Fibroblast of lung (primary cell): ENCODE measurements at regions not wholly inside any gene's neighbourhood (a gene's known extent, or its start where the extent isn't known, plus 50 kb on each side); places are given as distances from the start of the nearest gene placed in this dataset.

ENCODE experiments used
- DNase-seq, 2 donors: peaks; one replicate each; pipeline versions ENCODE4 v3.0.0 to v3.0.0-alpha.2; 2010; ENCODE audit warnings: low read depth in 2 of 2
- H2AFZ ChIP-seq: 2 replicates; pipeline ENCODE4 v1.5.1; 2012; ENCODE audit warnings: low read length, control low read depth, inconsistent platforms
- H3K27ac ChIP-seq: 2 replicates; pipeline ENCODE4 v1.5.1; 2011; ENCODE audit warnings: low read length, control low read depth; ENCODE audit not compliant: insufficient read depth
- H3K27me3 ChIP-seq: 2 replicates; pipeline ENCODE4 v1.5.1; 2011; ENCODE audit warnings: mild to moderate bottlenecking, low read length; ENCODE audit not compliant: control insufficient read depth, insufficient read depth
- H3K36me3 ChIP-seq: 2 replicates; pipeline ENCODE4 v1.5.1; 2011; ENCODE audit warnings: low read length; ENCODE audit not compliant: control insufficient read depth, insufficient read depth
- H3K4me1 ChIP-seq: 2 replicates; pipeline ENCODE4 v1.5.1; 2011; ENCODE audit warnings: low read length; ENCODE audit not compliant: control insufficient read depth, insufficient read depth; ENCODE audit errors: extremely low read depth
- H3K4me2 ChIP-seq: 2 replicates; pipeline ENCODE4 v1.5.1; 2011; ENCODE audit warnings: low read length, control low read depth; ENCODE audit not compliant: insufficient read depth; ENCODE audit errors: extremely low read depth
- H3K4me3 ChIP-seq, 4 experiments: fragments of 200-600 bp in 1 of 4; sonication (generic) in 1 of 4; replicated peaks in 1 of 4; 2 replicates each; pipeline ENCODE4 v1.5.1; 2011 to 2016; ENCODE audit warnings: low read length in 4 of 4, low read depth in 3 of 4, mild to moderate bottlenecking in 3 of 4, control low read depth in 2 of 4, inconsistent platforms in 1 of 4, mixed read lengths in 1 of 4; ENCODE audit not compliant: insufficient read depth in 1 of 4; ENCODE audit errors: control extremely low read depth in 1 of 4
- H3K79me2 ChIP-seq: 2 replicates; pipeline ENCODE4 v1.5.1; 2012; ENCODE audit warnings: mild to moderate bottlenecking, low read length, inconsistent platforms; ENCODE audit not compliant: control insufficient read depth, insufficient read depth
- H3K9ac ChIP-seq: 2 replicates; pipeline ENCODE4 v1.5.1; 2011; ENCODE audit warnings: mild to moderate bottlenecking, low read length, control low read depth; ENCODE audit not compliant: insufficient read depth
- H3K9me3 ChIP-seq: 2 replicates; pipeline ENCODE4 v1.5.1; 2012; ENCODE audit warnings: low read depth, low read length; ENCODE audit not compliant: control insufficient read depth, insufficient read depth
- H4K20me1 ChIP-seq: 2 replicates; pipeline ENCODE4 v1.5.1; 2011; ENCODE audit warnings: low read length; ENCODE audit not compliant: control insufficient read depth, insufficient read depth; ENCODE audit errors: extremely low read depth
- EZH2 ChIP-seq: IDR thresholded peaks from 2 replicates; pipeline ENCODE4 v1.5.1; 2012; ENCODE audit warnings: low read length, control low read depth, mild to moderate bottlenecking; ENCODE audit errors: missing control alignments
- TF ChIP-seq, protein P1 (sequence below), 2 donors: IDR thresholded peaks in 1 of 2; conservative IDR thresholded peaks in 1 of 2; 1 replicate in 1 of 2; 2 replicates in 1 of 2; pipeline ENCODE4 v1.5.1; 2011 to 2012; ENCODE audit warnings: low read length in 2 of 2, control low read depth in 1 of 2, inconsistent platforms in 1 of 2, low read depth in 1 of 2, mild to moderate bottlenecking in 1 of 2

DNA sequence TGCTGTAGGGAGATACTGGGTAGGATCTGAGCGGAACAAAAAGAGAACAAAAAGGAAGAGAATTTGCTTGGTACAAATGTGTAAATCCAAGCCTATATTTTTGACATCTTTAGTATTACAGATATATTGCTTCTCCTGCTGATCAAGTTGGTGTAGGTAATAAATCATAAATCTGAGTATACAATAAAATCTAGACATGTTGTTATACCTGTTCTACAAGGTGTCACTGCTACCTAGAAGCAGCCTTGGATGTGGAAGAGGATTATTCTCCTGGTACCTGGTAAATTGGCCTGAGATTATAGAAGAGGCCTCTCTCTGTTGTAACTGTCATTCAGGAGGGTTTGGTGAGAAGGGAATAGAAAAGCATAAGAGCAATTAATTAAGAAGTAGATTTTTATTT, 89.9 kb upstream of the LSM8 start:
- Histone ChIP-seq H3K79me2 (no peaks in the 10 kb centered on the region), H3K27me3 (no peaks in the 10 kb centered on the region), H3K4me3 (no peak overlapping the region), H3K9ac (no peak overlapping the region), H3K27ac (no peak overlapping the region), H3K4me1 (no peaks in the 10 kb centered on the region), H3K9me3 (no peaks in the 10 kb centered on the region), H3K4me2 (no peak overlapping the region), H2AFZ (no peak overlapping the region), H4K20me1 (no peaks in the 10 kb centered on the region), H3K36me3 (no peaks in the 10 kb centered on the region)
- TF ChIP-seq, protein P1, sequence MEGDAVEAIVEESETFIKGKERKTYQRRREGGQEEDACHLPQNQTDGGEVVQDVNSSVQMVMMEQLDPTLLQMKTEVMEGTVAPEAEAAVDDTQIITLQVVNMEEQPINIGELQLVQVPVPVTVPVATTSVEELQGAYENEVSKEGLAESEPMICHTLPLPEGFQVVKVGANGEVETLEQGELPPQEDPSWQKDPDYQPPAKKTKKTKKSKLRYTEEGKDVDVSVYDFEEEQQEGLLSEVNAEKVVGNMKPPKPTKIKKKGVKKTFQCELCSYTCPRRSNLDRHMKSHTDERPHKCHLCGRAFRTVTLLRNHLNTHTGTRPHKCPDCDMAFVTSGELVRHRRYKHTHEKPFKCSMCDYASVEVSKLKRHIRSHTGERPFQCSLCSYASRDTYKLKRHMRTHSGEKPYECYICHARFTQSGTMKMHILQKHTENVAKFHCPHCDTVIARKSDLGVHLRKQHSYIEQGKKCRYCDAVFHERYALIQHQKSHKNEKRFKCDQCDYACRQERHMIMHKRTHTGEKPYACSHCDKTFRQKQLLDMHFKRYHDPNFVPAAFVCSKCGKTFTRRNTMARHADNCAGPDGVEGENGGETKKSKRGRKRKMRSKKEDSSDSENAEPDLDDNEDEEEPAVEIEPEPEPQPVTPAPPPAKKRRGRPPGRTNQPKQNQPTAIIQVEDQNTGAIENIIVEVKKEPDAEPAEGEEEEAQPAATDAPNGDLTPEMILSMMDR (conservative IDR thresholded peaks at IDR 0.05 in 1 of 2, IDR thresholded peaks at IDR 0.05 in 1 of 2; ENCODE audit: low read depth in 1 of 2, low read length in 2 of 2) = no peak
- no peak for TF ChIP-seq EZH2
- DNase-seq = no peak

DNA sequence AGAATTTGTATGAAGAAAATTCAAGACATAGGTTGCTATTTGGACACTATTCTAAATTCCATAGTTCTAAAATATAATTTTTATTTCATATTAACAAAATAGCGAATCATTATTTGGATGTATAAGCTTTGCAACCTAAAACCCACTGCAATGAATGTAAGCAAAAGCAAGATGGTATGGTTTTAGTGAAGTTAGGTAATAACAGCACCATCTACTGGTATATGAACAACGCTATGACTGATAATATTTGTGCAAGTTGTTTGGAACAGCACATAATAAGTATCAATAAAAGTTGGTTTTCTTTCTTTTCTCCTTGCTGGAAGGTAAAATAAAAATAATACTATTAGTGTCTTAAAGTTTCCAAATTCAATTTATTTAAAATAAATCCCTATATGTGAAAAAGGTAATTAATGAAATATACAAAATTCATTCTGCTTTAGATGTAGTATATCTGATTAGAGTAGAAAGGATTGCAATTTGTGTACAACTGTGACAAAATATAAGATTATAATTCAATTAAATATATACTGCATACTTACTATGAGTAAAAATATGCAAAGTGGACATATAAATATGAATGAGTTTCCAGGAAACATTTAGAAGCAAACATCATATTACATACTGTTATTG, 79.0 kb upstream of the LSM8 start:
- H3K27me3 ChIP-seq = no peaks in the 10 kb centered on the region
- peak; percentile 24 to 64 for DNase-seq
- no peak overlapping the region for H2AFZ ChIP-seq
- H3K36me3 ChIP-seq = no peaks in the 10 kb centered on the region
- H3K4me3 ChIP-seq = no peak overlapping the region
- no peak overlapping the region for H3K9ac ChIP-seq
- no peak overlapping the region for H3K27ac ChIP-seq
- no peaks in the 10 kb centered on the region for H3K79me2 ChIP-seq
- no peaks in the 10 kb centered on the region for H3K9me3 ChIP-seq
- no peak overlapping the region for H3K4me2 ChIP-seq
- no peaks in the 10 kb centered on the region for H3K4me1 ChIP-seq
- no peaks in the 10 kb centered on the region for H4K20me1 ChIP-seq
- TF ChIP-seq EZH2 = no peak
- TF ChIP-seq, protein P1 (conservative IDR thresholded peaks at IDR 0.05 in 1 of 2, IDR thresholded peaks at IDR 0.05 in 1 of 2; ENCODE audit: low read depth in 1 of 2, low read length in 2 of 2) = peak; percentile 9 to 57

DNA sequence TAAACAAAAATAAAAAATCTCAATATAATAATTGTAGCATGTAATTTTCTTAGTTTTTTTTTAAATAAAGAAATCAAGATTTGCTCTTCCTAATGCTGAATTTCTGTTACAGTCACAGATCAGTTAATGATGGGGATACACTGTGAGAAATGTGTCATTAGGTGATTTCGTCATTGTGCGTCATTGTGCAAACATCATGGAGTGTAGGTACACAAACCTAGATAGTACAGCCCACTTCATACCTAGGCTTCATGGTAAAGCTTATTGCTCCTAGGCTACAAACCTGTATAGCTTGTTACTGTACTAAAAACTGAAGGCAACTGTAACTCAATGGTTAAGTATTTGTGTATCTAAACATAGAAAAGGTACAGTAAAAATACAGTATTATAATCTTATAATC, 74.4 kb upstream of the LSM8 start:
- Histone ChIP-seq H3K27me3 (no peaks in the 10 kb centered on the region), H2AFZ (no peak overlapping the region), H4K20me1 (no peaks in the 10 kb centered on the region), H3K36me3 (no peaks in the 10 kb centered on the region), H3K4me2 (no peak overlapping the region), H3K4me3 (no peak overlapping the region), H3K4me1 (no peaks in the 10 kb centered on the region), H3K79me2 (no peaks in the 10 kb centered on the region), H3K27ac (no peak overlapping the region), H3K9ac (no peak overlapping the region), H3K9me3 (no peaks in the 10 kb centered on the region)
- no peak for TF ChIP-seq EZH2
- TF ChIP-seq, protein P1 (conservative IDR thresholded peaks at IDR 0.05 in 1 of 2, IDR thresholded peaks at IDR 0.05 in 1 of 2; ENCODE audit: low read depth in 1 of 2, low read length in 2 of 2) = no peak
- DNase-seq = no peak
